Thoracic aorta (tissue), 2 donors: ENCODE measurements at regions not wholly inside any gene's neighbourhood (a gene's known extent, or its start where the extent isn't known, plus 50 kb on each side); places are given as distances from the start of the nearest gene placed in this dataset.

Experiments used
- ATAC-seq: fragments of 150-250 bp; one replicate; pipeline ENCODE4 v1.8.0; 2017; ENCODE audit warnings: low read depth; ENCODE audit not compliant: insufficient number of reproducible peaks, low FRiP score
- DNase-seq: peaks from one replicate; pipeline ENCODE4 v3.0.0-alpha.2; 2020; ENCODE audit warnings: low spot score
- H3K27ac ChIP-seq, 2 donors: fragments of 200-600 bp; sonication (generic); 1 replicate in 1 of 2; 2 replicates in 1 of 2; pipeline ENCODE4 v1.5.1; 2016; ENCODE audit warnings: mild to moderate bottlenecking in 2 of 2, moderate library complexity in 2 of 2
- H3K27me3 ChIP-seq: fragments of 200-600 bp; sonication (generic); replicated peaks from 2 replicates; pipeline ENCODE4 v1.6.0; 2016; ENCODE audit warnings: mild to moderate bottlenecking; ENCODE audit not compliant: insufficient read depth
- H3K36me3 ChIP-seq: fragments of 200-600 bp; sonication (generic); one replicate; pipeline ENCODE4 v1.5.1; 2016
- H3K4me1 ChIP-seq, 2 donors: fragments of 200-600 bp; sonication (generic); 1 replicate in 1 of 2; 2 replicates in 1 of 2; pipeline versions ENCODE4 v1.5.1 to v1.6.0; 2016; ENCODE audit warnings: low read depth in 2 of 2, mild to moderate bottlenecking in 1 of 2; ENCODE audit not compliant: control insufficient read depth in 1 of 2
- H3K4me3 ChIP-seq: fragments of 200-600 bp; sonication (generic); 2 replicates; pipeline ENCODE4 v1.5.1; 2016; ENCODE audit warnings: mild to moderate bottlenecking
- H3K9me3 ChIP-seq: fragments of 200-600 bp; sonication (generic); 2 replicates; pipeline ENCODE4 v1.5.1; 2016
- CTCF ChIP-seq: fragments of 200-600 bp; sonication (generic); IDR thresholded peaks from one replicate; pipeline ENCODE4 v1.5.1; 2019; ENCODE audit warnings: antibody characterized with exemption

DNA sequence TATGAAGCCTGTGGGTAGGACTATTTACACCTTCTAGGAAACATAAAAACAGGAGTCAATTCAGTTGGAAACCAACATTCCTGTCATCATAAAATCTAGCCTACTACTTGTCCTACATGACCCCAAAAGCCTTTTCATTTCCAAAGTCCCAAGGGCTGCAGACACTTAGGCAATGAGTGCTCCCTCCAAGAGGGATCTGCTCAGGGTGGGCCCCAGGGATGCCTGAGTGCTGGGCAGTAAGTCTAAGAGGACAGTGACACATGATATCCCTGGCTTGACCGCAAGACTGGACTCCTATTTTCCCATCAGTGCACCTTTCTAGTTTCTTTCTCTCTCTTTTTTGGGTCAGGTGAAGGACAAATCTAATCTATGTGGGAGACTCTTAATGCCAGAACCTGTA lies 1101.3 kb downstream of the GRIK2 start:
- TF ChIP-seq CTCF, result no peak
- H3K4me3 ChIP-seq, result no peak overlapping the region
- no peaks in the 10 kb centered on the region for H3K9me3 ChIP-seq
- H3K27ac ChIP-seq, result no peak overlapping the region
- H3K4me1 ChIP-seq, result no peaks in the 10 kb centered on the region
- H3K36me3 ChIP-seq, result no peaks in the 10 kb centered on the region
- DNase-seq (no peak), ATAC-seq (no peak)
- H3K27me3 ChIP-seq, result no peaks in the 10 kb centered on the region

DNA sequence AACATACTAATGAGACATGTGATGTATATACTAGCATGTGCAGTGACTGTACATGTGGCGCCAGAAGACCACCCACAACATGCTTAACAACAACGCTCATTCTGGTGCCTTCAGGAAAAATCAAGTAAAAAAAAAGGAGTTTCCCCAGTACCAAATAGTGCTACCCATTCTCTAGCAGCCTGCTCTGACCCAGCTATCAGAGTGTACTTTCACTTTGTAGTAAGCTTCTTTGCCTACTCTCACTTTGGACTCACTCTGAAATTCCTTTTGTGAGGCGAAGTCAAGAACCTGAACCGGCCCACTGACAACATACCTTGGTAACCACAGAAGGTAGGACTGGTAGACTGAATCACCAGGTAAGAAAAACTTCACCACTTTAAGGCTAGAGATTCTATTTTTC lies 1100.0 kb downstream of the GRIK2 start:
- no peaks in the 10 kb centered on the region for H3K9me3 ChIP-seq
- no peak overlapping the region for H3K27ac ChIP-seq
- ATAC-seq (no peak), DNase-seq (no peak)
- no peaks in the 10 kb centered on the region for H3K4me1 ChIP-seq
- H3K4me3 ChIP-seq, result no peak overlapping the region
- no peak for TF ChIP-seq CTCF
- H3K27me3 ChIP-seq, result no peaks in the 10 kb centered on the region
- no peaks in the 10 kb centered on the region for H3K36me3 ChIP-seq

- ATAC-seq, result no peak
- Histone ChIP-seq H3K27ac (no peak overlapping the region), H3K4me3 (no peak overlapping the region), H3K36me3 (no peaks in the 10 kb centered on the region), H3K9me3 (no peaks in the 10 kb centered on the region), H3K4me1 (no peaks in the 10 kb centered on the region), H3K27me3 (no peaks in the 10 kb centered on the region)
- no peak for DNase-seq
- no peak for TF ChIP-seq CTCF
These were observed 1095.2 kb downstream of the GRIK2 start for GRCh38 chr6:102488729-102489128.

DNA sequence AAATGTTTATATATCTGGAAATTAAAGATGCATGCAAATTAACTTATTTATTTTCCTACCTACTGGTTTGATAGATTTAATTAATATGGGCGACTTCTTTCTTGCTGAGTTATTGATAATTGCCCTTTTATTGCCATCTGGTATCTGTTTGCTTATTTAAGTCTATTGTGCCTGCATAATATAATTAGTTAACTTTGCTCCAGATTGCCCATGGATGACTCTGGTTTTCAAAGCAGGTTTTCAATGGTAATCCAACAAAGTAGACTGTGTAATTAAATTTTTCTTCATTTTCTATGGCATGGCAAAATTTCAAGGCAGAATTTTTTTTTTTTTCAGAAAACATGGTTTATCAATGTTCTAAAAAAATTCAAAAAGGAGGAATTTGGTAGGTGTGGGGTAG lies 1092.0 kb downstream of the GRIK2 start:
- Histone ChIP-seq H3K9me3 (no peaks in the 10 kb centered on the region), H3K4me1 (no peaks in the 10 kb centered on the region), H3K4me3 (no peak overlapping the region), H3K27me3 (no peaks in the 10 kb centered on the region), H3K27ac (no peak overlapping the region), H3K36me3 (no peaks in the 10 kb centered on the region)
- no peak for ATAC-seq
- DNase-seq, result no peak
- no peak for TF ChIP-seq CTCF

DNA sequence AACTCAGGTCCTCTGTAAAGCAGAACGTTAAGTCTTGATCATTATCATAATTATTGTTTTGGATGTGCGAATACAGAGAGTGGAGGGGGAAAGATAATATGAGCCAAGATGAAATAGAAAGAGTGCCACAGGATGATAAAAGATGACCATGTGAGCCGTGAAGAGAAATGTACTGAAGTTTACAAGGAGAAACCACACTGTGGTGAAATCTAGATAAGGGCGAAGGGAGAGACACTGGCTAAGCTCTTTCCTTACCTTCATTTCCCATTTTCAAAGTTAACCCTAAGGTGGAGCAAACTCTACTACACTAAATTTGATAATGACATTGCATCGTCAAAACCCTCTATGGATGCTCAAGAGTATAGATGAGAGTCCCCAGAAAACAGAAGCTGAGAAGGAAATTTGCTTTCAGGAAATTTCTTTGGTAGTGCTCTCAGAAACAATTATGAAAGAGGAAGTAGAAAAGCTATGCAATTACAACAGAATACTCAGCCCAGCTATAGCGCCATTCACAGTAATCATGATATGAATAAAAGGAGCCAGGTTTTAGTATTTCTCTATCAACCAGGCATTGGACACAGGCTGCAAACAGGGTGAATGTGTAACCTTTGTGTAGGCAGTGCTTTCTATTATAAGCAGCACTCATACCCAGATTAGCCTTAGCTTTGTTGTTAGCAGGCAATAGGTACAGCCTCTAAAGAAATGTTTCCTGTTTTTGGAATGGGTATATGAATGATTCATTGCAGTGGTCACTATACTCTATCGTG lies 1080.7 kb downstream of the GRIK2 start:
- Histone ChIP-seq H3K27ac (no peak overlapping the region), H3K4me1 (no peaks in the 10 kb centered on the region), H3K36me3 (no peaks in the 10 kb centered on the region), H3K9me3 (no peaks in the 10 kb centered on the region), H3K27me3 (no peaks in the 10 kb centered on the region), H3K4me3 (no peak overlapping the region)
- DNase-seq (no peak), ATAC-seq (no peak)
- no peak for TF ChIP-seq CTCF
